PC-9 (cell line): ENCODE measurements at regions not wholly inside any gene's neighbourhood (a gene's known extent, or its start where the extent isn't known, plus 50 kb on each side); places are given as distances from the start of the nearest gene placed in this dataset.

Experiments used
- BruUV-seq: library from RNA; stranded (reverse); fragments of 400-500 nt; replicated peaks from 2 replicates; lab custom pipeline; 2021; lab: Mats Ljungman, UMichigan
- CTCF ChIA-PET: fragments of 300-600 bp; sonication (Branson Sonifier 250); formaldehyde crosslinking; loops from one replicate; lab custom pipeline; 2022; ENCODE audit warnings: antibody characterized with exemption; lab: Charles Lee
- POLR2A ChIA-PET: fragments of 300-600 bp; sonication (Branson Sonifier 250); formaldehyde crosslinking; loops from one replicate; lab custom pipeline; 2022; ENCODE audit warnings: antibody characterized with exemption; ENCODE audit not compliant: unreplicated experiment; lab: Charles Lee
- DNase-seq, 2 experiments: peaks; one replicate each; pipeline versions ENCODE4 v3.0.0 to v3.0.0-alpha.2; 2015 to 2022; ENCODE audit warnings: mixed read lengths in 1 of 2
- H2AFZ ChIP-seq: fragments of 200-600 bp; sonication (generic); 2 replicates; pipeline ENCODE4 v1.8.1; 2017; ENCODE audit warnings: antibody characterized with exemption
- H3F3A ChIP-seq: fragments of 200-600 bp; sonication (generic); 2 replicates; pipeline ENCODE4 v1.8.1; 2017; ENCODE audit warnings: antibody characterized with exemption, mild to moderate bottlenecking, low read depth; ENCODE audit not compliant: insufficient read depth
- H3K27ac ChIP-seq: fragments of 200-600 bp; sonication (generic); 2 replicates; pipeline ENCODE4 v1.6.1; 2016; ENCODE audit warnings: mixed run types
- H3K27me3 ChIP-seq: fragments of 200-600 bp; sonication (generic); 2 replicates; pipeline ENCODE4 v1.6.1; 2016; ENCODE audit warnings: low read depth, mixed run types; ENCODE audit not compliant: insufficient read depth
- H3K36me3 ChIP-seq: fragments of 200-600 bp; sonication (generic); 2 replicates; pipeline ENCODE4 v1.6.1; 2016; ENCODE audit warnings: low read depth, mixed run types
- H3K4me1 ChIP-seq: fragments of 200-600 bp; sonication (generic); replicated peaks from 2 replicates; pipeline ENCODE4 v1.6.1; 2016; ENCODE audit warnings: mixed run types; ENCODE audit not compliant: insufficient read depth
- H3K4me2 ChIP-seq: fragments of 200-600 bp; sonication (generic); 2 replicates; pipeline ENCODE4 v1.6.1; 2017; ENCODE audit warnings: mixed run types
- H3K4me3 ChIP-seq: fragments of 200-600 bp; sonication (generic); 2 replicates; pipeline ENCODE4 v1.6.1; 2016; ENCODE audit warnings: mixed run types
- H3K79me2 ChIP-seq: fragments of 200-600 bp; sonication (generic); 2 replicates; pipeline ENCODE4 v1.6.1; 2017; ENCODE audit warnings: low read depth, mixed run types
- H3K9me2 ChIP-seq: fragments of 200-600 bp; sonication (generic); 2 replicates; pipeline ENCODE4 v1.8.1; 2017; ENCODE audit warnings: mild to moderate bottlenecking; ENCODE audit not compliant: insufficient read depth
- H3K9me3 ChIP-seq: fragments of 200-600 bp; sonication (generic); 2 replicates; pipeline ENCODE4 v1.8.1; 2016; ENCODE audit warnings: low read depth; ENCODE audit not compliant: insufficient read depth
- H4K20me1 ChIP-seq: fragments of 200-600 bp; sonication (generic); 2 replicates; pipeline ENCODE4 v1.8.1; 2017; ENCODE audit not compliant: insufficient read depth
- EZH2 ChIP-seq: fragments of 200-600 bp; sonication (generic); IDR thresholded peaks from 2 replicates; pipeline ENCODE4 v1.8.0; 2017; ENCODE audit warnings: antibody characterized with exemption, low read depth
- intact Hi-C: fragments of 100-400 bp; cut with micrococcal nuclease; formaldehyde crosslinking; loops from one replicate; pipeline ENCODE4 v1.10.0; 2022; ENCODE audit not compliant: unreplicated experiment
- TF ChIP-seq, protein P1 (sequence below): fragments of 200-600 bp; sonication (generic); conservative IDR thresholded peaks from 2 replicates; pipeline ENCODE4 v1.6.1; 2017; ENCODE audit warnings: mixed run types, antibody characterized with exemption, mild to moderate bottlenecking, moderate library complexity

DNA sequence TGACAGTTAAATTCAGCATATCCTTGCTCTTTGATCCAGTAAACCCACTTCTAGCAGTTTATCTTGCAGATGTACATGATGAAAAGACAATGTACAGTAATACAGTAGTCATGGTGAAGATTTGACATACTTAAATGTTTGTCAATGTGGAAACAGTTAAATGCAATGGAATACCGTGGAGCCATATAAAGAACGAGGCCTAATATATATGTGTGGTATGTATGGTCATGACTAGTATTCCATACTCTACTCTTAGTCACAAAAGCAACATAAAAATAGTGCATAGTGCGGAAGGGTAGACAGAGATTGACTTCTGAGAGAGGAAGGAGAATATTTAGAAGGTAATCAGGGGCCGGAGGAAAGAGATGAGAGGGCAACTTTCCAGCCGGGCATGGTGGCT lies 70.7 kb upstream of the ARMC2 start:
- H3K9me2 ChIP-seq: no peaks in the 10 kb centered on the region; the same call in 1 of the 2 replicates
- H3K4me1 ChIP-seq: peaks cover 22% of the 10 kb centered on the region
- no peak overlapping the region for H3K4me3 ChIP-seq
- BruUV-seq: no TSS peak
- H3K27ac ChIP-seq: no peak overlapping the region
- H3K36me3 ChIP-seq: no peaks in the 10 kb centered on the region
- no peak for TF ChIP-seq EZH2
- TF ChIP-seq, protein P1, sequence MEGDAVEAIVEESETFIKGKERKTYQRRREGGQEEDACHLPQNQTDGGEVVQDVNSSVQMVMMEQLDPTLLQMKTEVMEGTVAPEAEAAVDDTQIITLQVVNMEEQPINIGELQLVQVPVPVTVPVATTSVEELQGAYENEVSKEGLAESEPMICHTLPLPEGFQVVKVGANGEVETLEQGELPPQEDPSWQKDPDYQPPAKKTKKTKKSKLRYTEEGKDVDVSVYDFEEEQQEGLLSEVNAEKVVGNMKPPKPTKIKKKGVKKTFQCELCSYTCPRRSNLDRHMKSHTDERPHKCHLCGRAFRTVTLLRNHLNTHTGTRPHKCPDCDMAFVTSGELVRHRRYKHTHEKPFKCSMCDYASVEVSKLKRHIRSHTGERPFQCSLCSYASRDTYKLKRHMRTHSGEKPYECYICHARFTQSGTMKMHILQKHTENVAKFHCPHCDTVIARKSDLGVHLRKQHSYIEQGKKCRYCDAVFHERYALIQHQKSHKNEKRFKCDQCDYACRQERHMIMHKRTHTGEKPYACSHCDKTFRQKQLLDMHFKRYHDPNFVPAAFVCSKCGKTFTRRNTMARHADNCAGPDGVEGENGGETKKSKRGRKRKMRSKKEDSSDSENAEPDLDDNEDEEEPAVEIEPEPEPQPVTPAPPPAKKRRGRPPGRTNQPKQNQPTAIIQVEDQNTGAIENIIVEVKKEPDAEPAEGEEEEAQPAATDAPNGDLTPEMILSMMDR: no peak
- H2AFZ ChIP-seq: no peak overlapping the region
- H4K20me1 ChIP-seq: no peaks in the 10 kb centered on the region
- no peaks in the 10 kb centered on the region for H3K27me3 ChIP-seq
- no peak overlapping the region for H3K4me2 ChIP-seq
- CTCF ChIA-PET: no interaction called here
- peaks cover 13% of the 10 kb centered on the region for H3F3A ChIP-seq
- POLR2A ChIA-PET: no interaction called here
- DNase-seq: no peak
- no peaks in the 10 kb centered on the region for H3K9me3 ChIP-seq
- intact Hi-C loops: no loop called here
- no peaks in the 10 kb centered on the region for H3K79me2 ChIP-seq

DNA sequence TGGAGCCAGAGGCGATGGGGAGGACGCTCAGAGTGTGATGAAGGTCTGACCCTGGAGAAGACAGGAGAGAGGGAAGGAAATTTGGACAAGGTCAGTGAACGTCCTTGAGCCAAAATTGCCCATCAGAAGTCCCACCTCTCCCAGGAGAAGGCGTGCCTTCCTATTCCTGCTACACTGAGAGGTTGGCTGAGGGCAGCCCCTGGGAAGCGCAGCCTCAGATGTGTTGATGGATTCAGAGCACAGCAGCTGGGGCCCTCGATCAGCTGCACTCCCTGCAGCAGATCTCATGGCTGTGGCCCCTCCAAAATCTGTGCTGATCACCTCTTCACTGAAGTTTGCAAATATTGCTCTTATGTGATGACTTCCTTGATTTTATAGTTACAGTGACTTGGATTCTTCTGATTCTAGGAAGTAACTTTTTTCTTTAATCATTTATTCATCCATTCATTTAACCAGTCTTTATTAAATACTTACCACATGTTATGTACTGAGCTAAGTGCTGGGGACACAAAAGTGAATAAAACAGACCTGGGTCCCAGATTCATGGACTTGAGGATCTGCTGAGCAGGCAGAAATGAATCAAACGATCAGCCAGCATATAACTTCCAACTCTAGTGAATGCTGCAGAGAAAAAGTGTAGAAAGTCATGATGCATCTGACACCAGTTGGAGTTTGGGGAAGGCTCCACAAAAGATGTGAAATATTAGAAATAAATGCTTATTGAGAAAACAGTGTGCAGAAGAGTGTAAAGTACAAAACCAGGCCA lies 69.6 kb upstream of the ARMC2 start:
- no peaks in the 10 kb centered on the region; the same call in 1 of the 2 replicates for H3K9me2 ChIP-seq
- H3K36me3 ChIP-seq: no peaks in the 10 kb centered on the region
- POLR2A ChIA-PET: no interaction called here
- CTCF ChIA-PET: no interaction called here
- H3K4me2 ChIP-seq: no peak overlapping the region
- H3K27ac ChIP-seq: no peak overlapping the region
- no peak overlapping the region for H2AFZ ChIP-seq
- intact Hi-C loops: no loop called here
- H3K4me1 ChIP-seq: peaks cover 33% of the 10 kb centered on the region
- H3K4me3 ChIP-seq: no peak overlapping the region
- BruUV-seq: no TSS peak
- no peaks in the 10 kb centered on the region for H4K20me1 ChIP-seq
- no peak for DNase-seq
- no peaks in the 10 kb centered on the region for H3K79me2 ChIP-seq
- no peaks in the 10 kb centered on the region for H3K9me3 ChIP-seq
- H3K27me3 ChIP-seq: no peaks in the 10 kb centered on the region
- TF ChIP-seq, protein P1: no peak
- TF ChIP-seq EZH2: no peak
- peaks cover 23% of the 10 kb centered on the region for H3F3A ChIP-seq

DNA sequence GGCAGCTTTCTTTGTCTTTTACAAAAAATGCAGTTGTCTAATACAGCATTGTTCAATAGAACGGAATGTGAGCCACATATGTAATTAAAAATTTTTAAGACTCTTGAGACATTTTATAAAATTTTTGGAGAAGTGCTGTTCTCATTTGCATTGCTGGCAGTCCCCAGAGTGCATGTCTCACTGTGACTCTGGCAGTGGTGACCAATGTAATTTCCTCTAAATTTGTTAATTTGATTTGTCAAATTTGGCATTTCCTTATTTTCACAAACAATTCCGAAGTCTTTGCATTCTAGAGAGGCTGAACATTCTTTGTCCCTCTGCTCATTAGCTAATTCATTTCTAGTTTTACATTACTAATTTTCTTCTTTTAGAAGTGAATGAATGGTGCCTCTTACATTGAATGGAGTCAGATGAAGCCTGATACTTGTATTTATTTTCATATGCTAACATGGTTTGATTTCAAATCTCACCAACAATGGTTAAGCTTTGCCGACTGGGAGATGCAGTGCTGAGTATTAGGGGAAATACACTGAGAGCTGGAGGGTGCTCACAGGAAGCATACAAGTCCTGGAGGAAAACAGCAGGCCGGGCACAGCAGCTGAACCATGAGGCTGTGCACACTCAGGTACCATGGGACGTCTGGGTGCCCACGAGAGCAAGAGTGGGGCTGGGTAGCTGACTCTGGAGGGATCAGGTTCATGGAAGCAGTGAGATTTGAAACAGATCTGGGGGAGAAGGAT lies 68.5 kb upstream of the ARMC2 start:
- Histone ChIP-seq H3K4me3 (no peak overlapping the region), H3K36me3 (no peaks in the 10 kb centered on the region), H3K4me1 (peaks cover 44% of the 10 kb centered on the region), H2AFZ (no peak overlapping the region), H3K9me2 (no peaks in the 10 kb centered on the region; the same call in 1 of the 2 replicates), H3K9me3 (no peaks in the 10 kb centered on the region), H4K20me1 (no peaks in the 10 kb centered on the region), H3K79me2 (no peaks in the 10 kb centered on the region), H3K27ac (no peak overlapping the region), H3K27me3 (no peaks in the 10 kb centered on the region), H3K4me2 (no peak overlapping the region), H3F3A (peaks cover 26% of the 10 kb centered on the region)
- no TSS peak for BruUV-seq
- ChIA-PET POLR2A (interaction anchor here (0.6 kb wide), 1 partner anchor 221 kb away, joined by 6 read pairs; no protein-coding TSS in a partner anchor), CTCF (no interaction called here)
- intact Hi-C loops: loop anchor here (5.0 kb wide), 1 partner anchor 113 kb away; no protein-coding TSS in a partner anchor
- no peak for DNase-seq
- no peak for TF ChIP-seq EZH2
- TF ChIP-seq, protein P1: no peak
